ENCODE measurements at regions not wholly inside any gene's neighbourhood (a gene's known extent, or its start where the extent isn't known, plus 50 kb on each side); places are given as distances from the start of the nearest gene placed in this dataset.

GRCh38 chr13:33735276-33735675 lies 82.7 kb upstream of the RFC3 start:
- no peak for TF ChIP-seq CTCF (IDR thresholded peaks at IDR 0.05; ENCODE audit: control extremely low read depth, extremely low read depth, low read depth, missing control alignments)
- POLR2A ChIA-PET: no interaction called here
- no peak for DNase-seq (ENCODE audit: extremely low spot score)
- CTCF ChIA-PET: interaction anchor here (1.0 to 1.1 kb wide), 2 partner anchors 18 to 65 kb away, joined by 3 read pairs; no protein-coding TSS in a partner anchor

GRCh38 chr13:33739254-33739653 lies 78.7 kb upstream of the RFC3 start:
- TF ChIP-seq CTCF (IDR thresholded peaks at IDR 0.05; ENCODE audit: control extremely low read depth, extremely low read depth, low read depth, missing control alignments): no peak
- ChIA-PET POLR2A (no interaction called here), CTCF (interaction anchor here (1.4 kb wide), 1 partner anchor 26 kb away, joined by 3 read pairs; no protein-coding TSS in a partner anchor)
- DNase-seq (ENCODE audit: extremely low spot score): no peak

GRCh38 chr13:33740134-33740538 lies 77.8 kb upstream of the RFC3 start:
- CTCF ChIA-PET: interaction anchor here (1.1 to 1.4 kb wide), 3 partner anchors 10 to 25 kb away, joined by 3 to 5 read pairs (median 3); no protein-coding TSS in a partner anchor
- no peak for DNase-seq (ENCODE audit: extremely low spot score)
- POLR2A ChIA-PET: no interaction called here
- no peak for TF ChIP-seq CTCF (IDR thresholded peaks at IDR 0.05; ENCODE audit: control extremely low read depth, extremely low read depth, low read depth, missing control alignments)

GRCh38 chr13:33742321-33742720 lies 75.6 kb upstream of the RFC3 start:
- CTCF ChIA-PET: interaction anchor here (1.0 kb wide), 1 partner anchor 18 kb away, joined by 3 read pairs; no protein-coding TSS in a partner anchor
- DNase-seq (ENCODE audit: extremely low spot score): no peak
- TF ChIP-seq CTCF (IDR thresholded peaks at IDR 0.05; ENCODE audit: control extremely low read depth, extremely low read depth, low read depth, missing control alignments): no peak
- POLR2A ChIA-PET: no interaction called here

GRCh38 chr13:33743438-33744368 lies 74.2 kb upstream of the RFC3 start:
- POLR2A ChIA-PET: no interaction called here
- TF ChIP-seq CTCF (IDR thresholded peaks at IDR 0.05; ENCODE audit: control extremely low read depth, extremely low read depth, low read depth, missing control alignments): no peak
- CTCF ChIA-PET: interaction anchor here (1.0 to 1.3 kb wide), 4 partner anchors 10 to 32 kb away, joined by 3 to 7 read pairs (median 4); no protein-coding TSS in a partner anchor
- DNase-seq (ENCODE audit: extremely low spot score): peak; percentile 51

GRCh38 chr13:33744589-33745369 lies 73.2 kb upstream of the RFC3 start:
- ChIA-PET CTCF (interaction anchor here (1.0 to 1.3 kb wide), 4 partner anchors 11 to 31 kb away, joined by 3 to 7 read pairs (median 4); no protein-coding TSS in a partner anchor), POLR2A (no interaction called here)
- DNase-seq (ENCODE audit: extremely low spot score): no peak
- TF ChIP-seq CTCF (IDR thresholded peaks at IDR 0.05; ENCODE audit: control extremely low read depth, extremely low read depth, low read depth, missing control alignments): no peak
